NCI-H345 (cell line): ENCODE measurements at regions not wholly inside any gene's neighbourhood (a gene's known extent, or its start where the extent isn't known, plus 50 kb on each side); places are given as distances from the start of the nearest gene placed in this dataset.

Experiments
- DNase-seq: peaks from one replicate; lab custom pipeline; 2025; lab: John Stamatoyannopoulos, UW

GRCh38 chr15:29952225-29952624 is 130.0 kb upstream of the TJP1 start:
- peak; percentile 88 for DNase-seq

- DNase-seq, result no peak
Measured at GRCh38 chr15:29945943-29946596, 123.8 kb upstream of the TJP1 start.

DNA sequence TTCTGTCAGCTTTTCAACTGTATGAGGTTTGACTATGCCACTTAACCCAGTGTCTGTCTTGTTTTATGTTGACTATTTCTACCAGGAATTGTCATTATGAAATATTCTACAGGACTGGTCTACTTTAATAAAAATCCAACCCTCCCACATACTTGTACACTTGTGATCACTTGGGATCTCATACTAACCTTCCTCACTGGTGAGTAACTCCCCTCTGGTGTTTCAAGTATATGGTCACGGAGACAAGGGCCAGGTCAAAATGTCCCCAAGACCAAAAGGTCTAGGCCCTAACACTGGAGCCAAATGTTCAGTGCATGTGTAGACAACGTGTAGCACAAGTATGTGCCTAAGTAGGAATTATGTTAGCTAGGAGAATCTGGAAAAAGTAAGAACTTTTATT is 122.7 kb upstream of the TJP1 start:
- DNase-seq, result no peak

GRCh38 chr15:29942548-29942947 is 120.3 kb upstream of the TJP1 start:
- DNase-seq, result no peak

- no peak for DNase-seq
Measured at GRCh38 chr15:29942143-29942542, 119.9 kb upstream of the TJP1 start.

GRCh38 chr15:29939404-29939803 is 117.1 kb upstream of the TJP1 start:
- DNase-seq, result no peak

DNA sequence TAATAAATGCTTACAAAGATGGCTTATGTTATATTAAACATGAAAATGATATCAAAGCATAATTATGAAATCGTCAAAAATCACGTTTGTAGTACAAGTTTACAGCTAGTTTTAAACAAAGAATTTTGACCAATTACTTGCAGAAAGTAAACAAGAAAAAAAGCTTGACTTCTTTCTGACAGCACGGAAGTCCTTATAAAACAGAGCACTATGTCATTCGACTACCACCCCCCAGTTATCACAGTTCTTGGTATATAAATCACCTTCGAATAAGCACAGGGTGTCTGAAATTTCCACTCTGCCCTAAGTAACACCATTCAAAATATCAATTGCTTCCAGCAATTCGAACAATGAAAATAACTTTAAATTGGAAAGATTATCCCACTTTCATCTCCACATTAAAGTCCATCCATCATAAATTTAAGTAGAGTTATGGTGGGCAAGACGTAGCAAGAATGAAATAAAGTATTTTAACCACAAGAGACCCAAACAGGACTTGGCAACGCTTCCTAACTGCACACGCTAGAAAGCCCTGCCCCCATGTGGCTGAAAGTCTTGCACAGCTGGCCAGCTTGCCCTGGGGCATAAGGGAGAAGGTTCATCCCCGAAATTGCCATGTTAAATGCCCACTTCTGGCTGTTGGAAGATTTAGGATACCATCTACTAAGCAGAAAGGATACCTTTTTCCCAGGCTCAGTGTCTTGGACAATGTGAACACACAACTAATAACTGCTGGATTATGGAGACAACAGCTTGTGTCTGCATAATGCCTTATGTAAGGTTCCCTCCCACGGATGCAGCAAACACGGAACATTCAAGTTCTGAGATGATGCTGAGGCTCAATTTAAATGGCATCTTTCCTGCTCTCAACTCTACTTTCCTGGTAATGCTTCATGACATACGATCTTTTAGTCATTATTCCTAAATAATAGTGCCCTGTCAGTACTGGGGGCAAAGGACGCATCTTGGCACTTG is 116.4 kb upstream of the TJP1 start:
- DNase-seq, result no peak

DNA sequence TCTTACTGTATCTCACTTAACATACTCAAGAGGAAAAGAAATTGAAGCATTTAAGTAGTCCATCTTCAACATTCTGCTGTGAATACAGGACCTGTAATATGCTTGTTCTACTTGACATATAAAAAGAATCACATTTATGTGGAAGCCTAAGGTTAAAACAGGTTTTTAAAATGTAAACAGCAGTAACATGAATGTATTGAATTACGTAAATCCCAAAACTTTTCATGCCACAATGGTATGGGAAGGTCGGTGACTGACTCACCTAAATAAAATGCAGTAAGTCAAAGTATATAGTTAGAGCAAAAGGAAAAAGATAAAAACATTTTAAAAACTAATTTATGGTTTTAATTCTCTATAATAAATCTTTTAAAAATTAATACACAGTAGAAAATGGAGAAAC is 115.7 kb upstream of the TJP1 start:
- DNase-seq, result no peak

GRCh38 chr15:29936353-29937049 is 114.2 kb upstream of the TJP1 start:
- DNase-seq, result no peak

DNA sequence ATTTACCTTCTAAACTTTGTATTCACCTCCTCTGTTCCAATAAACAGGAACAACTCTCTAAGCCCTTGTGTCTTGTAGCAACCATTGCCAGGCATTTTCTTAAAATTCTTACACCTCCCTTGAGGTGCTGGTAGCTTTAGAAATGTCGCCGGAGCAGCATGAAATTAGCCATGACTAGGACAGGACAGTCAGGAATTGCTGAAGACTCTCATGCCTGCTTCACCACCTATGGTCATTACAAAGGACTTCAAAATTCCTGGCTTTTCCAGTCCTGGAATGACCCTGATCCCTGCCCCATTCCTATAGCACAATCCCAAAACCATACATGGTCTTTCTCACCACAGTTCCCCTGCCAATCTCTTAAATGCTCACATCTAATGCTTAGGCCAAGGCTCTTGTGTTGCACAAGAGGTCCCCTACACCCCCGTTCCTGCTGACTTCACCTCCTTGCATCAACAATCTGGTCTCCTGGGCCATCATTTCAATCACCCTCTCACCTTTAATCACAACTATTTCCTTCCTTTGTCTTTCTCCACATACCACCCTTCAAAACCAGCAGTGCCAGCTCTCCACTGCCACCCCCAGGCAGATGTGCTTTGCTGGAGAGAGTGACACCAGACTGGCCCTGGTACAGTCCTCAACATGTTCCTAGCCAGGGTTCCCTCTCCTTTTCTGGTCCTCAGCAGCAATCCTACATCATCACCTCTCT is 113.2 kb upstream of the TJP1 start:
- DNase-seq, result no peak

GRCh38 chr15:29934251-29934650 is 112.0 kb upstream of the TJP1 start:
- no peak for DNase-seq

DNA sequence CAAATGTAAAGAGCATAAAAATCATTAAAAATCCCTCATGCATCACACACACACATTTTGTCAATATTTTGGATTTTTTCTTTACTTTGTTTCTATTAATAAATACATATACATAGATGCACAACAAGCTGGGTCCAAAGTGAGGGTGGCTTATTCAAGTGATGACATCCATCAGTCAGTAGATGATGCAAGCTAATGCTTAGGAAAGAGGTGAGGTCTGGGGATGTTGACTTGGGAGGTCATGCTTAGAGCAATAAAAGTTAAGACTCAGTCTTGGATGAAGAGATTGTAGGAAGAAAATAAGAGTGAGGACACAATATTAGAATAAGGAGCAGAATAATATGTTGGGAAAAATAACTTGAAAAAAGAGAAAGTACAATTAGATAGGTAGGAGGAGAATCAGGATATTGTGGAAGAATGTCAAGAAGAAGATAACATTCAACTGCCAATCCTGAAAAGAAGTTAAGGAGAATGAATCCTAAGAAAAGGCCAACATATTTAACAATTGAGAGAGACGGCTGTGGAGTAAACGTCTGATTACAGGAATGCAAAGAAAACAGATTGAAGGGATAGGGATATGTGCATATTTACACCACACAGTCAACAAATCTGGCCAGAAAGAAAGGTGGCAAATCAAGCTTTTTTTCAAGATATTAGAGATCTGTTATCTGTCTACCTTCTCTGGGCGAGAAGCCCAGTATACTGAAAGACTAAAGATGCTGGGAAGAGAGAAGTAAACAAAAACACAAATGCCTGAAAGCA is 111.0 kb upstream of the TJP1 start:
- no peak for DNase-seq

GRCh38 chr15:29926083-29926388 is 103.8 kb upstream of the TJP1 start:
- DNase-seq, result no peak

GRCh38 chr15:29925227-29926082 is 103.2 kb upstream of the TJP1 start:
- DNase-seq, result no peak

GRCh38 chr15:29924750-29925149 is 102.5 kb upstream of the TJP1 start:
- peak; percentile 69 for DNase-seq

DNA sequence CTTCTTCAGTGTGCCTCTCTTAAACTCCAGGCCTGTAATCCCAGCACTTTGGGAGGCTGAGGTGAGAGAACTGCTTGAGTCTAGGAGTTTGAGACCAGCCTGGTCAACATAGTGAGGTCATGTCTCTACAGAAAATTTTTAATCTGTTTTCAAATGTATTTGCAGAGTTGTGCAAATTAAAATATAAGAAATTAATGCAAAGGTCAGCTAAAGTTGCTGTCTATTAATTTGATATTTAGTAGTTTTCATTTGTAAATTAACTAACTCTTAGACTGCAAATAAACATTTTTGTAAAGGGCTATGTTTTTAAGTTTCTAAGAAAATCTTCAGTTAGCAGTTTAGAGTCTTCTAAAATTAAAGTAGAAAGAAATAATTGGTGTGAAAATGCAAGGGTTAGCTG is 99.9 kb upstream of the TJP1 start:
- no peak for DNase-seq

- no peak for DNase-seq
Measured at GRCh38 chr15:29921130-29921601, 98.9 kb upstream of the TJP1 start.

DNA sequence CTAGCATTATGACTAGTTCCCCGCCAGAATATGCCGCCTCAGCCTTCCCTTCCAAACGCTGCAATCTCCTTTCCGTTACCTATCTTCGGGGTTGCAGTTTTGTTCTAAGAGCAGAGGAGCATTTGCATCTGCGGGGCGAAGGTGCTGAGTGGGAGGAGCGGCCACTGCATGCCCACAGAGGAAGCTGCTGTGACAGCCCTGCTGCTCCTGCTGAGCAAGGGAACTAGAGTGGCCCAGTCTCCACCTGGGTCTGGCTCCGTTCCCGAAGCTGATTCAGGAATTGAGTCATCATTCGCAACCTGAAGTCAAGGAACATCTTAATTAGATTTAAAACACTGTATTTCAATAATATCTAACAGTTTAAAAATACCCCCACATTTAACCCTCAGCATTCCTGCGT is 98.2 kb upstream of the TJP1 start:
- no peak for DNase-seq

DNA sequence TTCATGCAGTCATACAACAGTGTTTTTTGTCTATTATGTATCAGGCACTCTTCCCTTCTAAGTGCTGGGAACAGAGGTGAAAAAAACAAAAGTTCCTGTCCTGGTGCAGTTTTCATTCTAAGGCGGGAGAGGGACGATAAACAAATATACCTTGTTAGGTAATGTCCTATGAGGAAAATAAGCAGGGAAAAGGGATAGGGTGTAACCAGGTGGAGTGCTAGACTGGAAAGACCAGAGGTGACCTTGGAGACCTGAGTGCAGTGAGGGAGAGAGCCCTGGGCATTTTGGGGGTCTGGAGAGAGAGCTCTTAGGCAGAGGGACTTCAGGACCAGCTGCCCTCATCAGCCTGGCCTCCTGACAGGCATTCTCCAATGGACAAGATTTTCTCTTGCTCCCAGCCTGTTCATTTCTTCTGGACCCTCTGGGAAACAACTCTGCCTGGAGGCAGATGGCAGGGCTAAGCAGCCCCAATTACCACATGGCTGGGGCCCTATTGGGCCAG is 97.2 kb upstream of the TJP1 start:
- DNase-seq, result no peak
